ENCODE measurements at regions not wholly inside any gene's neighbourhood (a gene's known extent, or its start where the extent isn't known, plus 50 kb on each side); places are given as distances from the start of the nearest gene placed in this dataset.

GRCh38 chr5:143471041-143471509, 67.6 kb upstream of the NR3C1 start:
- no peak for DNase-seq
- Histone ChIP-seq H3K4me3 (ENCODE audit: insufficient read depth, low read depth, low read length) (no peak overlapping the region), H3K27me3 (ENCODE audit: control insufficient read depth, insufficient read depth, low read length) (no peaks in the 10 kb centered on the region), H3K36me3 (replicated peaks; ENCODE audit: control insufficient read depth, insufficient read depth, low read length) (no peaks in the 10 kb centered on the region)

- no peaks in the 10 kb centered on the region for H3K27me3 ChIP-seq (ENCODE audit: control insufficient read depth, insufficient read depth, low read length)
- no peak for DNase-seq
- no peak overlapping the region for H3K4me3 ChIP-seq (ENCODE audit: insufficient read depth, low read depth, low read length)
- H3K36me3 ChIP-seq (replicated peaks; ENCODE audit: control insufficient read depth, insufficient read depth, low read length): no peaks in the 10 kb centered on the region
These were observed 66.6 kb upstream of the NR3C1 start for GRCh38 chr5:143470120-143470519.

GRCh38 chr5:143469125-143469524, 65.6 kb upstream of the NR3C1 start:
- no peak for DNase-seq
- H3K27me3 ChIP-seq (ENCODE audit: control insufficient read depth, insufficient read depth, low read length): no peaks in the 10 kb centered on the region
- no peaks in the 10 kb centered on the region for H3K36me3 ChIP-seq (replicated peaks; ENCODE audit: control insufficient read depth, insufficient read depth, low read length)
- no peak overlapping the region for H3K4me3 ChIP-seq (ENCODE audit: insufficient read depth, low read depth, low read length)

- Histone ChIP-seq H3K36me3 (replicated peaks; ENCODE audit: control insufficient read depth, insufficient read depth, low read length) (no peaks in the 10 kb centered on the region), H3K27me3 (ENCODE audit: control insufficient read depth, insufficient read depth, low read length) (no peaks in the 10 kb centered on the region), H3K4me3 (ENCODE audit: insufficient read depth, low read depth, low read length) (no peak overlapping the region)
- DNase-seq: no peak
These were observed 63.1 kb upstream of the NR3C1 start for GRCh38 chr5:143466632-143467031.

GRCh38 chr5:143464723-143465490, 61.4 kb upstream of the NR3C1 start:
- no peak for DNase-seq
- Histone ChIP-seq H3K36me3 (replicated peaks; ENCODE audit: control insufficient read depth, insufficient read depth, low read length) (no peaks in the 10 kb centered on the region), H3K4me3 (ENCODE audit: insufficient read depth, low read depth, low read length) (no peak overlapping the region), H3K27me3 (ENCODE audit: control insufficient read depth, insufficient read depth, low read length) (no peaks in the 10 kb centered on the region)

- Histone ChIP-seq H3K4me3 (ENCODE audit: insufficient read depth, low read depth, low read length) (no peak overlapping the region), H3K36me3 (replicated peaks; ENCODE audit: control insufficient read depth, insufficient read depth, low read length) (no peaks in the 10 kb centered on the region), H3K27me3 (ENCODE audit: control insufficient read depth, insufficient read depth, low read length) (no peaks in the 10 kb centered on the region)
- DNase-seq: no peak
These were observed 58.9 kb upstream of the NR3C1 start for GRCh38 chr5:143462431-143462830.

GRCh38 chr5:143459433-143459832, 55.9 kb upstream of the NR3C1 start:
- no peak overlapping the region for H3K4me3 ChIP-seq (ENCODE audit: insufficient read depth, low read depth, low read length)
- H3K27me3 ChIP-seq (ENCODE audit: control insufficient read depth, insufficient read depth, low read length): no peaks in the 10 kb centered on the region
- no peaks in the 10 kb centered on the region for H3K36me3 ChIP-seq (replicated peaks; ENCODE audit: control insufficient read depth, insufficient read depth, low read length)
- DNase-seq: no peak

- Histone ChIP-seq H3K27me3 (ENCODE audit: control insufficient read depth, insufficient read depth, low read length) (no peaks in the 10 kb centered on the region), H3K4me3 (ENCODE audit: insufficient read depth, low read depth, low read length) (no peak overlapping the region), H3K36me3 (replicated peaks; ENCODE audit: control insufficient read depth, insufficient read depth, low read length) (no peaks in the 10 kb centered on the region)
- no peak for DNase-seq
These were observed 53.6 kb upstream of the NR3C1 start for GRCh38 chr5:143456952-143457547.

GRCh38 chr5:143454936-143455516, 51.5 kb upstream of the NR3C1 start:
- no peaks in the 10 kb centered on the region for H3K36me3 ChIP-seq (replicated peaks; ENCODE audit: control insufficient read depth, insufficient read depth, low read length)
- DNase-seq: no peak
- no peak overlapping the region for H3K4me3 ChIP-seq (ENCODE audit: insufficient read depth, low read depth, low read length)
- no peaks in the 10 kb centered on the region for H3K27me3 ChIP-seq (ENCODE audit: control insufficient read depth, insufficient read depth, low read length)

GRCh38 chr5:143453720-143454119, 50.2 kb upstream of the NR3C1 start:
- H3K36me3 ChIP-seq (replicated peaks; ENCODE audit: control insufficient read depth, insufficient read depth, low read length): no peaks in the 10 kb centered on the region
- no peak for DNase-seq
- no peaks in the 10 kb centered on the region for H3K27me3 ChIP-seq (ENCODE audit: control insufficient read depth, insufficient read depth, low read length)
- H3K4me3 ChIP-seq (ENCODE audit: insufficient read depth, low read depth, low read length): no peak overlapping the region

Measured in H7 (cell line).